GM23338 (cell line): ENCODE measurements at regions not wholly inside any gene's neighbourhood (a gene's known extent, or its start where the extent isn't known, plus 50 kb on each side); places are given as distances from the start of the nearest gene placed in this dataset.

Source experiments
- ATAC-seq: fragments of 200-7000 bp; cut with Tn5 transposase; 3 replicates; pipeline ENCODE4 v1.9.1; 2020
- DNase-seq: peaks from one replicate; pipeline ENCODE4 v3.0.0-alpha.2; 2015; ENCODE audit warnings: low spot score
- H2AFZ ChIP-seq: fragments of 200-600 bp; sonication (generic); 2 replicates; pipeline ENCODE4 v1.8.0; 2016; ENCODE audit warnings: antibody characterized with exemption, mild to moderate bottlenecking, moderate library complexity
- H3F3A ChIP-seq: fragments of 200-600 bp; sonication (generic); replicated peaks from 2 replicates; pipeline ENCODE4 v1.8.0; 2017; ENCODE audit warnings: antibody characterized with exemption, mixed run types, low read depth
- H3K27ac ChIP-seq: fragments of 200-600 bp; sonication (generic); 2 replicates; pipeline ENCODE4 v1.6.1; 2016; ENCODE audit warnings: low read depth
- H3K27me3 ChIP-seq: fragments of 200-600 bp; sonication (generic); 2 replicates; pipeline ENCODE4 v1.8.0; 2016; ENCODE audit warnings: mild to moderate bottlenecking, mixed run types, moderate library complexity; ENCODE audit not compliant: insufficient read depth
- H3K36me3 ChIP-seq: fragments of 200-600 bp; sonication (generic); 2 replicates; pipeline ENCODE4 v1.8.0; 2016; ENCODE audit warnings: mild to moderate bottlenecking; ENCODE audit not compliant: insufficient read depth
- H3K4me1 ChIP-seq: fragments of 200-600 bp; sonication (generic); 2 replicates; pipeline ENCODE4 v1.8.0; 2016; ENCODE audit warnings: mild to moderate bottlenecking, moderate library complexity; ENCODE audit not compliant: insufficient read depth
- H3K4me2 ChIP-seq: fragments of 200-600 bp; sonication (generic); 2 replicates; pipeline ENCODE4 v1.7.1; 2017; ENCODE audit warnings: mixed run types
- H3K4me3 ChIP-seq: fragments of 200-600 bp; sonication (generic); 2 replicates; pipeline ENCODE4 v1.6.1; 2016; ENCODE audit warnings: mixed run types
- H3K79me2 ChIP-seq: fragments of 200-600 bp; sonication (generic); replicated peaks from 2 replicates; pipeline ENCODE4 v1.8.0; 2017; ENCODE audit warnings: mild to moderate bottlenecking; ENCODE audit not compliant: insufficient read depth
- H3K9me2 ChIP-seq: fragments of 200-600 bp; sonication (generic); 2 replicates; pipeline ENCODE4 v1.8.0; 2017; ENCODE audit not compliant: insufficient read depth
- H4K20me1 ChIP-seq: fragments of 200-600 bp; sonication (generic); replicated peaks from 2 replicates; pipeline ENCODE4 v1.8.0; 2017; ENCODE audit warnings: mild to moderate bottlenecking; ENCODE audit not compliant: insufficient read depth
- H3K27ac Mint-ChIP-seq: 2 replicates; pipeline ENCODE4 v1.8.0; 2020; ENCODE audit warnings: inconsistent platforms, mild to moderate bottlenecking, moderate library complexity, mixed read lengths
- H3K27me3 Mint-ChIP-seq: 3 replicates; pipeline ENCODE4 v1.8.0; 2022; ENCODE audit warnings: low read depth, mild to moderate bottlenecking, moderate library complexity, mixed read lengths, inconsistent platforms; ENCODE audit not compliant: insufficient read depth, poor library complexity
- H3K36me3 Mint-ChIP-seq: 3 replicates; pipeline ENCODE4 v1.8.0; 2021; ENCODE audit warnings: low read depth, mild to moderate bottlenecking, inconsistent platforms, moderate library complexity, mixed read lengths
- H3K4me1 Mint-ChIP-seq: 3 replicates; pipeline ENCODE4 v1.8.0; 2020; ENCODE audit warnings: mild to moderate bottlenecking, inconsistent platforms, mixed read lengths
- H3K4me3 Mint-ChIP-seq: 3 replicates; pipeline ENCODE4 v1.8.0; 2021; ENCODE audit warnings: moderate library complexity, mild to moderate bottlenecking, inconsistent platforms, mixed read lengths
- H3K9me3 Mint-ChIP-seq: 3 replicates; pipeline ENCODE4 v1.8.0; 2020; ENCODE audit warnings: moderate library complexity, mild to moderate bottlenecking, inconsistent platforms, mixed read lengths
- CREB1 ChIP-seq: fragments of 250-450 bp; sonication (Bioruptor Pico); IDR thresholded peaks from 2 replicates; pipeline ENCODE4 v1.5.0; 2020; ENCODE audit warnings: low read depth, mild to moderate bottlenecking, moderate library complexity
- EZH2phosphoT487 ChIP-seq: fragments of 200-600 bp; sonication (generic); IDR thresholded peaks from one replicate; pipeline ENCODE4 v1.8.1; 2018; ENCODE audit warnings: antibody characterized with exemption; ENCODE audit not compliant: unreplicated experiment
- JUNB ChIP-seq: IDR thresholded peaks from one replicate; pipeline ENCODE4 v1.6.1; 2016; ENCODE audit warnings: antibody characterized with exemption; ENCODE audit not compliant: unreplicated experiment
- NANOG ChIP-seq: IDR thresholded peaks from 2 replicates; pipeline ENCODE4 v1.6.1; 2016; ENCODE audit warnings: antibody characterized with exemption, borderline replicate concordance
- POLR2AphosphoS5 ChIP-seq: IDR thresholded peaks from 2 replicates; pipeline ENCODE4 v1.6.1; 2016; ENCODE audit warnings: antibody characterized with exemption, low read depth
- STAT1 ChIP-seq: IDR thresholded peaks from one replicate; pipeline ENCODE4 v1.6.1; 2016; ENCODE audit warnings: antibody characterized with exemption; ENCODE audit not compliant: unreplicated experiment
- ZNF331 ChIP-seq: fragments of 250-450 bp; sonication (Bioruptor Pico); IDR thresholded peaks from 2 replicates; pipeline ENCODE4 v1.5.0; 2020; ENCODE audit warnings: low read depth, mild to moderate bottlenecking, moderate library complexity
- TF ChIP-seq, protein P1 (sequence below): fragments of 250-450 bp; sonication (Bioruptor Pico); IDR thresholded peaks from 2 replicates; pipeline ENCODE4 v1.5.0; 2020; ENCODE audit warnings: mild to moderate bottlenecking, moderate library complexity
- TF ChIP-seq, protein P2 (sequence below): IDR thresholded peaks from 2 replicates; pipeline ENCODE4 v1.6.1; 2016; ENCODE audit warnings: antibody characterized with exemption

DNA sequence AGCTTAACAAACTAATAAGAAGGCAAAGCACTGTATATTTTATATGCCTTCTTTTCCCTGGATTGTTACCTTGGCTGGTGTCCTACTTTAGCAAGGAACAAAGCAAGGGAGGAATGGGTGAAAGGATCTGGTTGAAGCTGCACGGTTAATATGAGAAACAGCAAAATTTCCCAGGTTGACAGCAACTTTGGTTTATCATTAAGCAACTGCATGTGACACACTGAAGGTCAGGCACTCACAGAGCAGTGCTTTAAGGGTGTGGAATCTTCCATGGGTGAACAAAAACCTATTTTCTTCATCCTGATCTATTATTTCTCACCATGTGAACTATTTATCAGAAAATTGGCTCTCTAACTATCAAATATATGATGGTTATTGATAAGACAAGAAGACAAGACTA is 109.0 kb upstream of the ATP10B start (continued):
- TF ChIP-seq, protein P1, sequence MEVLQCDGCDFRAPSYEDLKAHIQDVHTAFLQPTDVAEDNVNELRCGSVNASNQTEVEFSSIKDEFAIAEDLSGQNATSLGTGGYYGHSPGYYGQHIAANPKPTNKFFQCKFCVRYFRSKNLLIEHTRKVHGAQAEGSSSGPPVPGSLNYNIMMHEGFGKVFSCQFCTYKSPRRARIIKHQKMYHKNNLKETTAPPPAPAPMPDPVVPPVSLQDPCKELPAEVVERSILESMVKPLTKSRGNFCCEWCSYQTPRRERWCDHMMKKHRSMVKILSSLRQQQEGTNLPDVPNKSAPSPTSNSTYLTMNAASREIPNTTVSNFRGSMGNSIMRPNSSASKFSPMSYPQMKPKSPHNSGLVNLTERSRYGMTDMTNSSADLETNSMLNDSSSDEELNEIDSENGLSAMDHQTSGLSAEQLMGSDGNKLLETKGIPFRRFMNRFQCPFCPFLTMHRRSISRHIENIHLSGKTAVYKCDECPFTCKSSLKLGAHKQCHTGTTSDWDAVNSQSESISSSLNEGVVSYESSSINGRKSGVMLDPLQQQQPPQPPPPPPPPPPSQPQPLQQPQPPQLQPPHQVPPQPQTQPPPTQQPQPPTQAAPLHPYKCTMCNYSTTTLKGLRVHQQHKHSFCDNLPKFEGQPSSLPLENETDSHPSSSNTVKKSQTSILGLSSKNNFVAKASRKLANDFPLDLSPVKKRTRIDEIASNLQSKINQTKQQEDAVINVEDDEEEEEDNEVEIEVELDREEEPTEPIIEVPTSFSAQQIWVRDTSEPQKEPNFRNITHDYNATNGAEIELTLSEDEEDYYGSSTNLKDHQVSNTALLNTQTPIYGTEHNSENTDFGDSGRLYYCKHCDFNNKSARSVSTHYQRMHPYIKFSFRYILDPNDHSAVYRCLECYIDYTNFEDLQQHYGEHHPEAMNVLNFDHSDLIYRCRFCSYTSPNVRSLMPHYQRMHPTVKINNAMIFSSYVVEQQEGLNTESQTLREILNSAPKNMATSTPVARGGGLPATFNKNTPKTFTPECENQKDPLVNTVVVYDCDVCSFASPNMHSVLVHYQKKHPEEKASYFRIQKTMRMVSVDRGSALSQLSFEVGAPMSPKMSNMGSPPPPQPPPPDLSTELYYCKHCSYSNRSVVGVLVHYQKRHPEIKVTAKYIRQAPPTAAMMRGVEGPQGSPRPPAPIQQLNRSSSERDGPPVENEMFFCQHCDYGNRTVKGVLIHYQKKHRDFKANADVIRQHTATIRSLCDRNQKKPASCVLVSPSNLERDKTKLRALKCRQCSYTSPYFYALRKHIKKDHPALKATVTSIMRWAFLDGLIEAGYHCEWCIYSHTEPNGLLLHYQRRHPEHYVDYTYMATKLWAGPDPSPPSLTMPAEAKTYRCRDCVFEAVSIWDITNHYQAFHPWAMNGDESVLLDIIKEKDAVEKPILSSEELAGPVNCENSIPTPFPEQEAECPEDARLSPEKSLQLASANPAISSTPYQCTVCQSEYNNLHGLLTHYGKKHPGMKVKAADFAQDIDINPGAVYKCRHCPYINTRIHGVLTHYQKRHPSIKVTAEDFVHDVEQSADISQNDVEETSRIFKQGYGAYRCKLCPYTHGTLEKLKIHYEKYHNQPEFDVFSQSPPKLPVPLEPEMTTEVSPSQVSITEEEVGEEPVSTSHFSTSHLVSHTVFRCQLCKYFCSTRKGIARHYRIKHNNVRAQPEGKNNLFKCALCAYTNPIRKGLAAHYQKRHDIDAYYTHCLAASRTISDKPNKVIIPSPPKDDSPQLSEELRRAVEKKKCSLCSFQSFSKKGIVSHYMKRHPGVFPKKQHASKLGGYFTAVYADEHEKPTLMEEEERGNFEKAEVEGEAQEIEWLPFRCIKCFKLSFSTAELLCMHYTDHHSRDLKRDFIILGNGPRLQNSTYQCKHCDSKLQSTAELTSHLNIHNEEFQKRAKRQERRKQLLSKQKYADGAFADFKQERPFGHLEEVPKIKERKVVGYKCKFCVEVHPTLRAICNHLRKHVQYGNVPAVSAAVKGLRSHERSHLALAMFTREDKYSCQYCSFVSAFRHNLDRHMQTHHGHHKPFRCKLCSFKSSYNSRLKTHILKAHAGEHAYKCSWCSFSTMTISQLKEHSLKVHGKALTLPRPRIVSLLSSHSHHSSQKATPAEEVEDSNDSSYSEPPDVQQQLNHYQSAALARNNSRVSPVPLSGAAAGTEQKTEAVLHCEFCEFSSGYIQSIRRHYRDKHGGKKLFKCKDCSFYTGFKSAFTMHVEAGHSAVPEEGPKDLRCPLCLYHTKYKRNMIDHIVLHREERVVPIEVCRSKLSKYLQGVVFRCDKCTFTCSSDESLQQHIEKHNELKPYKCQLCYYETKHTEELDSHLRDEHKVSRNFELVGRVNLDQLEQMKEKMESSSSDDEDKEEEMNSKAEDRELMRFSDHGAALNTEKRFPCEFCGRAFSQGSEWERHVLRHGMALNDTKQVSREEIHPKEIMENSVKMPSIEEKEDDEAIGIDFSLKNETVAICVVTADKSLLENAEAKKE (CRISPR knock-in tag), result no peak
- TF ChIP-seq, protein P2, sequence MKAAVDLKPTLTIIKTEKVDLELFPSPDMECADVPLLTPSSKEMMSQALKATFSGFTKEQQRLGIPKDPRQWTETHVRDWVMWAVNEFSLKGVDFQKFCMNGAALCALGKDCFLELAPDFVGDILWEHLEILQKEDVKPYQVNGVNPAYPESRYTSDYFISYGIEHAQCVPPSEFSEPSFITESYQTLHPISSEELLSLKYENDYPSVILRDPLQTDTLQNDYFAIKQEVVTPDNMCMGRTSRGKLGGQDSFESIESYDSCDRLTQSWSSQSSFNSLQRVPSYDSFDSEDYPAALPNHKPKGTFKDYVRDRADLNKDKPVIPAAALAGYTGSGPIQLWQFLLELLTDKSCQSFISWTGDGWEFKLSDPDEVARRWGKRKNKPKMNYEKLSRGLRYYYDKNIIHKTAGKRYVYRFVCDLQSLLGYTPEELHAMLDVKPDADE, result no peak

DNA sequence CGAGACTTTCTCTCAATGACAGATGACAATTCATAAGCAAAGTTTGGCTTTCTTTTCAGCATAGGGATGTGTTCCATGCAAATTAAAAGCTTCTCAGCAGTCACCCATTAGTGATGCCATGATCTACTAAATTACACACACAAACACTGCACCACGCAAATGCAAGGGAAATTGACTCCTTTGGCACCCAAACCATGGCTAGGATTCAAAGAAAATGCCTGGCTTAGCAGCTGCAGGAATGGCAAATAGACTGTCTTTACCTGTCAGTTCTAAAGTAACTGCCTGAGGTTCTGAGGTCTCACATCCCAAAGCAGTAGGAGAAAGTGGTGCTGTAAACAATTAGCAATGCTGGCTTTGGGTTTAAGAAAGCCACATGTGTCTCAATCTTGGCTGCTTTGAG is 108.6 kb upstream of the ATP10B start:
- Mint-ChIP-seq H3K9me3 (no peaks in the 10 kb centered on the region), H3K27ac (no peak overlapping the region), H3K4me3 (no peak overlapping the region), H3K27me3 (peaks cover 2% of the 10 kb centered on the region), H3K4me1 (peaks cover 2% of the 10 kb centered on the region; the same call in 2 of the 3 replicates), H3K36me3 (no peaks in the 10 kb centered on the region)
- Histone ChIP-seq H3K79me2 (no peaks in the 10 kb centered on the region), H3K4me1 (no peaks in the 10 kb centered on the region), H4K20me1 (no peaks in the 10 kb centered on the region), H3K27me3 (no peaks in the 10 kb centered on the region), H3K36me3 (no peaks in the 10 kb centered on the region), H3K9me2 (0 out of 2 replicates have a peak, but pooled peaks cover 2% of the 10 kb centered on the region), H3K4me3 (no peak overlapping the region), H3K4me2 (no peak overlapping the region), H3K27ac (no peak overlapping the region), H2AFZ (no peak overlapping the region), H3F3A (no peaks in the 10 kb centered on the region)
- ATAC-seq (no peak), DNase-seq (no peak)
- no peak for TF ChIP-seq JUNB
- TF ChIP-seq CREB1, result no peak
- no peak for TF ChIP-seq ZNF331 (CRISPR knock-in tag)
- TF ChIP-seq, protein P1 (CRISPR knock-in tag), result no peak
- TF ChIP-seq STAT1, result no peak
- TF ChIP-seq NANOG, result no peak
- no peak for TF ChIP-seq EZH2phosphoT487
- no peak for TF ChIP-seq POLR2AphosphoS5
